ENCODE measurements at regions not wholly inside any gene's neighbourhood (a gene's known extent, or its start where the extent isn't known, plus 50 kb on each side); places are given as distances from the start of the nearest gene placed in this dataset.

DNA sequence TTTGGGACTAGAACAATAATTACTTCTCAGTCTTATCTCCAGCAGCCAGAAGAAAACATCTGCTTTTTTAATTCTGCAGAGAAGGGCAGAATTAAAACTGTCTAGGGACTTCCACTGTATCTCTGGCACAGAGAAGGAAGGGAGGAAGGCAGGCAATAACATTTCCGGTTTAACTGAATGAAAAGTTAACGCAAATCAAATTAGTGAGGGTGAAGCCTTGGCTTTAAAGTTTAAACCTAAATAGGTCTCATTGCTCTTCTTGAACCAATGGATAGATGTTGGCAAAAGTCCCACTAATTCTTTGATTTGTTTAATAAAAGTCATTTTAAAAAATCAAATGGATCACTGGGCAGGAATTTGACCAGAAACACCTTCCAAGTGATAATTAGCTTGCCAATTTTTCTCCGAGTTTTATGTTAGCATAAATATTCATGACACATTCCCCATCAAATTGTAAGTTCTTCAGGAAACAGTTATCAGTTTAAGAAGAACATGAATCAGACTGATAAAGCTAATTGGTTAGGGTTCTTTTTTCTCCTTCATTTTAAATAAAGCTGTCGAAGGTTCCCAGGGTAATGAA is 181.9 kb downstream of the SLC15A5 start:
- no peaks in the 10 kb centered on the region for H3K27me3 ChIP-seq (replicated peaks in 1 of 4; ENCODE audit: control insufficient read depth in 3 of 4, extremely low read depth in 1 of 4, insufficient read depth in 3 of 4, low read length in 3 of 4)
- H3K79me2 ChIP-seq (ENCODE audit: control insufficient read depth in 1 of 2, insufficient read depth in 2 of 2, low read length in 2 of 2): no peaks in the 10 kb centered on the region
- H3K23ac ChIP-seq (ENCODE audit: insufficient read length): no peak overlapping the region
- H3K4me3 ChIP-seq (ENCODE audit: extremely low read depth in 1 of 4, insufficient read depth in 2 of 4, low read depth in 3 of 4, low read length in 4 of 4): no peak overlapping the region
- no peak overlapping the region for H2AFZ ChIP-seq (ENCODE audit: low read length)
- no peaks in the 10 kb centered on the region for H3K36me3 ChIP-seq (ENCODE audit: control insufficient read depth in 2 of 4, insufficient read depth in 4 of 4, low read length in 3 of 4)
- no peak overlapping the region for H2BK12ac ChIP-seq (ENCODE audit: low read depth, low read length)
- FAIRE-seq: no peak
- TF ChIP-seq TBP (IDR thresholded peaks at IDR 0.05; ENCODE audit: low read depth, low read length): no peak
- TF ChIP-seq, protein P1, sequence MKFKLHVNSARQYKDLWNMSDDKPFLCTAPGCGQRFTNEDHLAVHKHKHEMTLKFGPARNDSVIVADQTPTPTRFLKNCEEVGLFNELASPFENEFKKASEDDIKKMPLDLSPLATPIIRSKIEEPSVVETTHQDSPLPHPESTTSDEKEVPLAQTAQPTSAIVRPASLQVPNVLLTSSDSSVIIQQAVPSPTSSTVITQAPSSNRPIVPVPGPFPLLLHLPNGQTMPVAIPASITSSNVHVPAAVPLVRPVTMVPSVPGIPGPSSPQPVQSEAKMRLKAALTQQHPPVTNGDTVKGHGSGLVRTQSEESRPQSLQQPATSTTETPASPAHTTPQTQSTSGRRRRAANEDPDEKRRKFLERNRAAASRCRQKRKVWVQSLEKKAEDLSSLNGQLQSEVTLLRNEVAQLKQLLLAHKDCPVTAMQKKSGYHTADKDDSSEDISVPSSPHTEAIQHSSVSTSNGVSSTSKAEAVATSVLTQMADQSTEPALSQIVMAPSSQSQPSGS (IDR thresholded peaks at IDR 0.05; ENCODE audit: low read length): no peak
- TF ChIP-seq RBBP5 (IDR thresholded peaks at IDR 0.05; ENCODE audit: borderline replicate concordance, low read depth, low read length): no peak
- H4K20me1 ChIP-seq (replicated peaks in 1 of 2; ENCODE audit: control insufficient read depth in 1 of 2, insufficient read depth in 2 of 2, low read length in 2 of 2): no peaks in the 10 kb centered on the region
- H2BK120ac ChIP-seq (replicated peaks; ENCODE audit: low read depth, low read length): no peak overlapping the region
- H2AK5ac ChIP-seq (ENCODE audit: low read depth, low read length): no peak overlapping the region
- ChIA-PET CTCF (ENCODE audit: partially characterized antibody) (interaction anchor here (0.7 kb wide), 1 partner anchor 1427 kb away, joined by 3 read pairs; no protein-coding TSS in a partner anchor), POLR2A (ENCODE audit: partially characterized antibody) (no interaction called here)
- H3K18ac ChIP-seq (ENCODE audit: extremely low read depth, low read length): no peak overlapping the region
- H4K5ac ChIP-seq (ENCODE audit: insufficient read length, low read depth, low read length): no peak overlapping the region
- 0 out of 4 replicates have a peak, but pooled peaks cover 0 to 2% of the 10 kb centered on the region in 2 experiments for H3K9me3 ChIP-seq (ENCODE audit: insufficient read depth in 2 of 2, low read depth in 1 of 2, low read length in 1 of 2)
- DNase-seq (ENCODE audit: low read depth in 1 of 2, low spot score in 2 of 2): no peak
- H3K23me2 ChIP-seq (ENCODE audit: low read depth, low read length): no peaks in the 10 kb centered on the region
- H2BK5ac ChIP-seq (ENCODE audit: low read depth, low read length): no peak overlapping the region
- H3K79me1 ChIP-seq (ENCODE audit: low read depth, low read length): no peaks in the 10 kb centered on the region
- 82% methylated on average over 4 of the region's 4 CpGs; no CpG with 5 or more reads in 1 of the 2 experiments for WGBS, 2 experiments (ENCODE audit: extremely low coverage in 1 of 2, insufficient coverage in 1 of 2, insufficient read length in 1 of 2, insufficient replicate concordance in 2 of 2, low coverage in 1 of 2, low lambda C conversion rate in 2 of 2, missing lambda C conversion rate in 1 of 2)
- H2BK20ac ChIP-seq (ENCODE audit: low read length): no peak overlapping the region
- no peak overlapping the region for H3K9ac ChIP-seq (replicated peaks in 1 of 4; ENCODE audit: extremely low read depth in 1 of 4, low read depth in 3 of 4, low read length in 3 of 4)
- no peak overlapping the region for H3K4ac ChIP-seq (replicated peaks; ENCODE audit: insufficient read length, low read depth, low read length)
- H4K8ac ChIP-seq (ENCODE audit: extremely low read depth, insufficient read depth, low read length): no peak overlapping the region
- no peaks in the 10 kb centered on the region for H3K4me1 ChIP-seq (replicated peaks in 1 of 4; ENCODE audit: control insufficient read depth in 3 of 4, insufficient read depth in 4 of 4, low read length in 3 of 4)
- no peak overlapping the region for H2BK15ac ChIP-seq (ENCODE audit: low read length)
- no peak overlapping the region for H4K91ac ChIP-seq (replicated peaks; ENCODE audit: insufficient read length, low read length)
- no peak overlapping the region for H3K27ac ChIP-seq (ENCODE audit: low read depth, low read length)
- no peak overlapping the region for H3K56ac ChIP-seq (replicated peaks; ENCODE audit: insufficient read length, low read depth, low read length)
- no peak overlapping the region for H3K4me2 ChIP-seq (ENCODE audit: insufficient read depth in 1 of 2, low read depth in 2 of 2, low read length in 2 of 2)
- H3K14ac ChIP-seq (ENCODE audit: insufficient read length): no peak overlapping the region
